ENCODE measurements at regions not wholly inside any gene's neighbourhood (a gene's known extent, or its start where the extent isn't known, plus 50 kb on each side); places are given as distances from the start of the nearest gene placed in this dataset.

DNA sequence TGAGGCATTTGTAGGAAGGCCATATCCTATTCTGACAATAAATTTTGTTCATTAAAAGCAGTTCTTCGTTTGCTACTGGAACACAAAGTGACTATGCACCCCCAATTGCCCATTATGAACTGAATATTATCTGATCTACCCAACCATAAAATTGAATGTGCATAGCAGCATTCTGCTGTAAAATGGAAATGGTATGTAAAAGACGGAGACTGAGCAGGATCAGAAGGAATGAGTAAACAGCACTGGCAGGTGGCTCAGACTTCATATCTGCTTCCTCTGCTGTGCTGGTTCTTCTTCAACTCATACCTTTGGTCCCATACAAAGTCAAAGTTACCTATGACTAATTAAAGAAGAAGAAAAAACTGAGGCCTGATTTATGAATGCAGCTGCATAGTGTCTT, 339.5 kb downstream of the PLA2G4A start:
- no peak for TF ChIP-seq EZH2 (optimal IDR thresholded peaks at IDR 0.05; ENCODE audit: low read depth, low read length)
- TF ChIP-seq, protein P1, sequence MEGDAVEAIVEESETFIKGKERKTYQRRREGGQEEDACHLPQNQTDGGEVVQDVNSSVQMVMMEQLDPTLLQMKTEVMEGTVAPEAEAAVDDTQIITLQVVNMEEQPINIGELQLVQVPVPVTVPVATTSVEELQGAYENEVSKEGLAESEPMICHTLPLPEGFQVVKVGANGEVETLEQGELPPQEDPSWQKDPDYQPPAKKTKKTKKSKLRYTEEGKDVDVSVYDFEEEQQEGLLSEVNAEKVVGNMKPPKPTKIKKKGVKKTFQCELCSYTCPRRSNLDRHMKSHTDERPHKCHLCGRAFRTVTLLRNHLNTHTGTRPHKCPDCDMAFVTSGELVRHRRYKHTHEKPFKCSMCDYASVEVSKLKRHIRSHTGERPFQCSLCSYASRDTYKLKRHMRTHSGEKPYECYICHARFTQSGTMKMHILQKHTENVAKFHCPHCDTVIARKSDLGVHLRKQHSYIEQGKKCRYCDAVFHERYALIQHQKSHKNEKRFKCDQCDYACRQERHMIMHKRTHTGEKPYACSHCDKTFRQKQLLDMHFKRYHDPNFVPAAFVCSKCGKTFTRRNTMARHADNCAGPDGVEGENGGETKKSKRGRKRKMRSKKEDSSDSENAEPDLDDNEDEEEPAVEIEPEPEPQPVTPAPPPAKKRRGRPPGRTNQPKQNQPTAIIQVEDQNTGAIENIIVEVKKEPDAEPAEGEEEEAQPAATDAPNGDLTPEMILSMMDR (IDR thresholded peaks at IDR 0.05; ENCODE audit: low read length) = no peak
- no peak for TF ChIP-seq EZH2phosphoT487 (IDR thresholded peaks at IDR 0.05; ENCODE audit: low read length)

Data from MM.1S (cell line).